Choroid plexus epithelial cell (primary cell): ENCODE measurements at regions not wholly inside any gene's neighbourhood (a gene's known extent, or its start where the extent isn't known, plus 50 kb on each side); places are given as distances from the start of the nearest gene placed in this dataset.

Experiments used
- DNase-seq: peaks from one replicate; pipeline ENCODE4 v3.0.0-alpha.2; 2010; ENCODE audit warnings: low read depth
- H3K4me3 ChIP-seq: 2 replicates; pipeline ENCODE4 v1.5.1; 2011; ENCODE audit warnings: low read depth, mild to moderate bottlenecking, control low read depth, low read length, moderate library complexity
- CTCF ChIP-seq: conservative IDR thresholded peaks from 2 replicates; pipeline ENCODE4 v1.5.1; 2011; ENCODE audit warnings: low read depth, mild to moderate bottlenecking, control low read depth, inconsistent platforms, low read length, moderate library complexity

DNA sequence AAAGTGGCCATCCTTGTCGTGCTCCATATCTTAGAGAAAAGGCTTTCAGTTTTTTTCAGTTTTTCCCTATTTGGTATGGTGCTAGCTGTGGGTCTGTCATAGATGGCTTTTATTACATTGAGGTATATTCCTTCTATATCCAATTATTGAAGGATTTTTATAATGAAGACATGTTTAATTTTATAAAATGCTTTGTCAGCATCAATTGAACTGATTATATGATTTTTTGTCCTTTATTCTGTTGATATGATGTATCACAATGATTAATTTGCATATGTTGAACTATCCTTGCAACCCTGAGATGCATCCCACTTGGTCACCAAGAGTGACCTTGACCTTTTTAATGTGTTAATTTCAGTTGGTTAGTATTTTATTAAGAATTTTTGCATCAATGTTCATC lies 55.1 kb upstream of the VGLL2 start:
- DNase-seq: no peak
- TF ChIP-seq CTCF: no peak
- H3K4me3 ChIP-seq: no peak overlapping the region

GRCh38 chr6:117215353-117216090 lies 49.8 kb upstream of the VGLL2 start:
- no peak overlapping the region for H3K4me3 ChIP-seq
- no peak for DNase-seq
- TF ChIP-seq CTCF: no peak
